ENCODE measurements at regions not wholly inside any gene's neighbourhood (a gene's known extent, or its start where the extent isn't known, plus 50 kb on each side); places are given as distances from the start of the nearest gene placed in this dataset.

GRCh38 chr4:28176942-28177341, 1316.3 kb downstream of the STIM2 start:
- Histone ChIP-seq H3K4me2 (ENCODE audit: extremely low read depth, insufficient read depth, low read length) (no peak overlapping the region), H4K20me1 (ENCODE audit: control insufficient read depth, extremely low read depth, insufficient read depth, low read length) (no peaks in the 10 kb centered on the region), H3K27ac (ENCODE audit: insufficient read depth, low read length) (no peak overlapping the region), H3K79me2 (ENCODE audit: control insufficient read depth, insufficient read depth, low read length) (no peaks in the 10 kb centered on the region), H3K9me3 (ENCODE audit: control insufficient read depth, insufficient read depth, low read depth, low read length) (no peaks in the 10 kb centered on the region), H2AFZ (ENCODE audit: low read length) (no peak overlapping the region), H3K9ac (ENCODE audit: insufficient read depth, low read length) (no peak overlapping the region), H3K4me3 (replicated peaks in 1 of 4; ENCODE audit: control extremely low read depth in 1 of 4, insufficient read depth in 1 of 4, low read depth in 3 of 4, low read length in 4 of 4) (no peak overlapping the region), H3K27me3 (ENCODE audit: control insufficient read depth, insufficient read depth, low read length) (no peaks in the 10 kb centered on the region), H3K36me3 (ENCODE audit: control insufficient read depth, insufficient read depth, low read length) (no peaks in the 10 kb centered on the region), H3K4me1 (ENCODE audit: control insufficient read depth, extremely low read depth, insufficient read depth, low read length) (no peaks in the 10 kb centered on the region)
- no peak for DNase-seq (ENCODE audit: low read depth in 2 of 2)
- TF ChIP-seq CTCF (conservative IDR thresholded peaks at IDR 0.05 in 1 of 2, IDR thresholded peaks at IDR 0.05 in 1 of 2; ENCODE audit: low read depth in 1 of 2, low read length in 2 of 2) (no peak), EZH2 (IDR thresholded peaks at IDR 0.05; ENCODE audit: low read length, missing control alignments) (no peak)

GRCh38 chr4:28177641-28178040, 1317.0 kb downstream of the STIM2 start:
- H3K9ac ChIP-seq (ENCODE audit: insufficient read depth, low read length): no peak overlapping the region
- no peak overlapping the region for H3K27ac ChIP-seq (ENCODE audit: insufficient read depth, low read length)
- no peak overlapping the region for H3K4me3 ChIP-seq (replicated peaks in 1 of 4; ENCODE audit: control extremely low read depth in 1 of 4, insufficient read depth in 1 of 4, low read depth in 3 of 4, low read length in 4 of 4)
- H3K36me3 ChIP-seq (ENCODE audit: control insufficient read depth, insufficient read depth, low read length): no peaks in the 10 kb centered on the region
- H3K79me2 ChIP-seq (ENCODE audit: control insufficient read depth, insufficient read depth, low read length): no peaks in the 10 kb centered on the region
- no peak for DNase-seq (ENCODE audit: low read depth in 2 of 2)
- H3K27me3 ChIP-seq (ENCODE audit: control insufficient read depth, insufficient read depth, low read length): no peaks in the 10 kb centered on the region
- no peaks in the 10 kb centered on the region for H3K9me3 ChIP-seq (ENCODE audit: control insufficient read depth, insufficient read depth, low read depth, low read length)
- no peak overlapping the region for H2AFZ ChIP-seq (ENCODE audit: low read length)
- H3K4me1 ChIP-seq (ENCODE audit: control insufficient read depth, extremely low read depth, insufficient read depth, low read length): no peaks in the 10 kb centered on the region
- H3K4me2 ChIP-seq (ENCODE audit: extremely low read depth, insufficient read depth, low read length): no peak overlapping the region
- TF ChIP-seq EZH2 (IDR thresholded peaks at IDR 0.05; ENCODE audit: low read length, missing control alignments): no peak
- TF ChIP-seq CTCF (conservative IDR thresholded peaks at IDR 0.05 in 1 of 2, IDR thresholded peaks at IDR 0.05 in 1 of 2; ENCODE audit: low read depth in 1 of 2, low read length in 2 of 2): no peak
- no peaks in the 10 kb centered on the region for H4K20me1 ChIP-seq (ENCODE audit: control insufficient read depth, extremely low read depth, insufficient read depth, low read length)

- no peaks in the 10 kb centered on the region for H3K27me3 ChIP-seq (ENCODE audit: control insufficient read depth, insufficient read depth, low read length)
- H2AFZ ChIP-seq (ENCODE audit: low read length): no peak overlapping the region
- H3K79me2 ChIP-seq (ENCODE audit: control insufficient read depth, insufficient read depth, low read length): no peaks in the 10 kb centered on the region
- H3K36me3 ChIP-seq (ENCODE audit: control insufficient read depth, insufficient read depth, low read length): no peaks in the 10 kb centered on the region
- no peak for TF ChIP-seq CTCF (conservative IDR thresholded peaks at IDR 0.05 in 1 of 2, IDR thresholded peaks at IDR 0.05 in 1 of 2; ENCODE audit: low read depth in 1 of 2, low read length in 2 of 2)
- no peak for TF ChIP-seq EZH2 (IDR thresholded peaks at IDR 0.05; ENCODE audit: low read length, missing control alignments)
- DNase-seq (ENCODE audit: low read depth in 2 of 2): peak in 1 of 2 donors; percentile 0
- no peak overlapping the region for H3K4me2 ChIP-seq (ENCODE audit: extremely low read depth, insufficient read depth, low read length)
- H3K27ac ChIP-seq (ENCODE audit: insufficient read depth, low read length): no peak overlapping the region
- H3K4me1 ChIP-seq (ENCODE audit: control insufficient read depth, extremely low read depth, insufficient read depth, low read length): no peaks in the 10 kb centered on the region
- H3K9ac ChIP-seq (ENCODE audit: insufficient read depth, low read length): no peak overlapping the region
- no peaks in the 10 kb centered on the region for H3K9me3 ChIP-seq (ENCODE audit: control insufficient read depth, insufficient read depth, low read depth, low read length)
- H4K20me1 ChIP-seq (ENCODE audit: control insufficient read depth, extremely low read depth, insufficient read depth, low read length): no peaks in the 10 kb centered on the region
- H3K4me3 ChIP-seq (replicated peaks in 1 of 4; ENCODE audit: control extremely low read depth in 1 of 4, insufficient read depth in 1 of 4, low read depth in 3 of 4, low read length in 4 of 4): no peak overlapping the region
Observed at GRCh38 chr4:28179126-28179525, 1318.5 kb downstream of the STIM2 start.

Data from fibroblast of lung (primary cell).